ENCODE measurements at regions not wholly inside any gene's neighbourhood (a gene's known extent, or its start where the extent isn't known, plus 50 kb on each side); places are given as distances from the start of the nearest gene placed in this dataset.
"Not testable (repeated sequence)": the region's sequence is repeated elsewhere in the genome, so short reads cannot be mapped to it uniquely, and the experiment has no call there.

GRCh38 chr13:18643644-18644172, 537.9 kb downstream of the TUBA3C start:
- not testable (repeated sequence) for H3K4me3 ChIP-seq (ENCODE audit: low read length in 2 of 2); H3K27ac ChIP-seq (ENCODE audit: low read depth in 1 of 2, low read length in 1 of 2); H3K36me3 ChIP-seq (ENCODE audit: control insufficient read depth in 2 of 2, insufficient read depth in 2 of 2, low read length in 1 of 2); H3K27me3 ChIP-seq (ENCODE audit: control insufficient read depth in 2 of 2, insufficient read depth in 1 of 2, low read length in 1 of 2); H3K9me3 ChIP-seq (ENCODE audit: control insufficient read depth in 2 of 2, insufficient read depth in 1 of 2, low read length in 1 of 2); H3K4me1 ChIP-seq (ENCODE audit: control insufficient read depth in 2 of 2, insufficient read depth in 2 of 2, low read length in 2 of 2); DNase-seq (ENCODE audit: low read depth in 6 of 9, low spot score in 9 of 9)
- 36% methylated on average over 8 of the region's 8 CpGs for WGBS

GRCh38 chr13:18628928-18629327, 552.7 kb downstream of the TUBA3C start:
- H3K4me3 ChIP-seq (ENCODE audit: low read length in 2 of 2); H3K9me3 ChIP-seq (ENCODE audit: control insufficient read depth in 2 of 2, insufficient read depth in 1 of 2, low read length in 1 of 2); H3K27ac ChIP-seq (ENCODE audit: low read depth in 1 of 2, low read length in 1 of 2); H3K27me3 ChIP-seq (ENCODE audit: control insufficient read depth in 2 of 2, insufficient read depth in 1 of 2, low read length in 1 of 2); DNase-seq (ENCODE audit: low read depth in 6 of 9, low spot score in 9 of 9); H3K4me1 ChIP-seq (ENCODE audit: control insufficient read depth in 2 of 2, insufficient read depth in 2 of 2, low read length in 2 of 2); H3K36me3 ChIP-seq (ENCODE audit: control insufficient read depth in 2 of 2, insufficient read depth in 2 of 2, low read length in 1 of 2): not testable (repeated sequence)
- WGBS: 58% methylated on average over 24 of the region's 31 CpGs

DNA sequence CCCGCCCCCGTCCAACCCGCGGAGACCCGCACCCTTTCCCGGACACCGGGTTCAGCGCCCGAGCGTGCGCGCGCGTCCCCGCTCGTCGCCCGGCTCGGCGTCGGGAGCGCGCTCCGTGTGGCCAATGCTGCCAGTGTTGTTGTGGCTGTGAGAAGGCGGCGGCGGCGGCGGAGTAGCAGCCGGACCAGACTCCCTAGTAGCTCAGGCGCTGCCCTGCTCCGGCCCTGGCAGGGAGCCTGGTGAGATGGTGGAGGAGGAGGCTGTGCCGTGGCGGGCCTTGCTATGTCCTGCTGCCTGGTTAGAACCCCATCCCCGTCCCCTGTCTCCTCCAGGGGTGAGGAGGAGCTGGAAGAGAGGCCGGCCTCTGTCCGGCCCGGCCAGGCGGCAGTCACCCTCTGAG, 553.2 kb downstream of the TUBA3C start:
- DNase-seq (ENCODE audit: low read depth in 6 of 9, low spot score in 9 of 9): no peak

DNA sequence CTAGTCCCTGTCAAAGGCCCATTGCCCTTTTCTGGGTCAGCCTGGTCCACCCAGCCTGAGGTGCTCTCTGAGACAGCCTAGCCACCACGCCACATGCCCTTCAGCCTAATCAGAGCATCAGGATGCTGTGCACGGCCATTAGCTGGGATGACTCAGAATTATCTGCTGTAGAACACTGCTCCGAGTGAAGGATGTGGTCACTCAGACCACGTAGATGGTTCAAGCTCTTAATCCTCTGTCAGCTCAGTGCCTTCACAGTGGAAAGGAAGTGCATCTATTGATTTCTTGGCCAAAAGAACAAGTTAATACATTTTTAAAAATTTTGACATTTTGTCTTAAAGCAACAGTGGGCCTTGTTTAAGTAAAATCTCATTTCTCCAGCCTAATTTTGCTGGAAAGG, 557.6 kb downstream of the TUBA3C start:
- not testable (repeated sequence) for H3K9me3 ChIP-seq (ENCODE audit: control insufficient read depth in 2 of 2, insufficient read depth in 1 of 2, low read length in 1 of 2); H3K36me3 ChIP-seq (ENCODE audit: control insufficient read depth in 2 of 2, insufficient read depth in 2 of 2, low read length in 1 of 2)
- WGBS: 73% methylated on average over 4 of the region's 4 CpGs

More for the DNA sequence above, 553.2 kb downstream of the TUBA3C start:
- Histone ChIP-seq H3K36me3 (ENCODE audit: control insufficient read depth in 2 of 2, insufficient read depth in 2 of 2, low read length in 1 of 2) (no peaks in the 10 kb centered on the region), H3K27ac (ENCODE audit: low read depth in 1 of 2, low read length in 1 of 2) (no peak overlapping the region), H3K4me1 (ENCODE audit: control insufficient read depth in 2 of 2, insufficient read depth in 2 of 2, low read length in 2 of 2) (no peaks in the 10 kb centered on the region), H3K27me3 (ENCODE audit: control insufficient read depth in 2 of 2, insufficient read depth in 1 of 2, low read length in 1 of 2) (no peaks in the 10 kb centered on the region), H3K9me3 (ENCODE audit: control insufficient read depth in 2 of 2, insufficient read depth in 1 of 2, low read length in 1 of 2) (no peaks in the 10 kb centered on the region), H3K4me3 (ENCODE audit: low read length in 2 of 2) (no peak overlapping the region)
- 63% methylated on average over 39 of the region's 39 CpGs for WGBS

GRCh38 chr13:18618442-18618841, 563.2 kb downstream of the TUBA3C start:
- H3K36me3 ChIP-seq (ENCODE audit: control insufficient read depth in 2 of 2, insufficient read depth in 2 of 2, low read length in 1 of 2); H3K4me1 ChIP-seq (ENCODE audit: control insufficient read depth in 2 of 2, insufficient read depth in 2 of 2, low read length in 2 of 2); DNase-seq (ENCODE audit: low read depth in 6 of 9, low spot score in 9 of 9); H3K27me3 ChIP-seq (ENCODE audit: control insufficient read depth in 2 of 2, insufficient read depth in 1 of 2, low read length in 1 of 2); H3K4me3 ChIP-seq (ENCODE audit: low read length in 2 of 2); H3K27ac ChIP-seq (ENCODE audit: low read depth in 1 of 2, low read length in 1 of 2); H3K9me3 ChIP-seq (ENCODE audit: control insufficient read depth in 2 of 2, insufficient read depth in 1 of 2, low read length in 1 of 2): not testable (repeated sequence)
- WGBS: 80% methylated on average over 4 of the region's 4 CpGs

More for the DNA sequence above, 557.6 kb downstream of the TUBA3C start:
- not testable (repeated sequence) for H3K4me3 ChIP-seq (ENCODE audit: low read length in 2 of 2); H3K4me1 ChIP-seq (ENCODE audit: control insufficient read depth in 2 of 2, insufficient read depth in 2 of 2, low read length in 2 of 2); H3K27me3 ChIP-seq (ENCODE audit: control insufficient read depth in 2 of 2, insufficient read depth in 1 of 2, low read length in 1 of 2); H3K27ac ChIP-seq (ENCODE audit: low read depth in 1 of 2, low read length in 1 of 2); DNase-seq (ENCODE audit: low read depth in 6 of 9, low spot score in 9 of 9)

GRCh38 chr13:18610476-18610875, 571.1 kb downstream of the TUBA3C start:
- not testable (repeated sequence) for H3K4me3 ChIP-seq (ENCODE audit: low read length in 2 of 2); H3K27me3 ChIP-seq (ENCODE audit: control insufficient read depth in 2 of 2, insufficient read depth in 1 of 2, low read length in 1 of 2); H3K9me3 ChIP-seq (ENCODE audit: control insufficient read depth in 2 of 2, insufficient read depth in 1 of 2, low read length in 1 of 2); H3K36me3 ChIP-seq (ENCODE audit: control insufficient read depth in 2 of 2, insufficient read depth in 2 of 2, low read length in 1 of 2); DNase-seq (ENCODE audit: low read depth in 6 of 9, low spot score in 9 of 9); H3K27ac ChIP-seq (ENCODE audit: low read depth in 1 of 2, low read length in 1 of 2); H3K4me1 ChIP-seq (ENCODE audit: control insufficient read depth in 2 of 2, insufficient read depth in 2 of 2, low read length in 2 of 2)
- WGBS: 84% methylated on average over 12 of the region's 14 CpGs

DNA sequence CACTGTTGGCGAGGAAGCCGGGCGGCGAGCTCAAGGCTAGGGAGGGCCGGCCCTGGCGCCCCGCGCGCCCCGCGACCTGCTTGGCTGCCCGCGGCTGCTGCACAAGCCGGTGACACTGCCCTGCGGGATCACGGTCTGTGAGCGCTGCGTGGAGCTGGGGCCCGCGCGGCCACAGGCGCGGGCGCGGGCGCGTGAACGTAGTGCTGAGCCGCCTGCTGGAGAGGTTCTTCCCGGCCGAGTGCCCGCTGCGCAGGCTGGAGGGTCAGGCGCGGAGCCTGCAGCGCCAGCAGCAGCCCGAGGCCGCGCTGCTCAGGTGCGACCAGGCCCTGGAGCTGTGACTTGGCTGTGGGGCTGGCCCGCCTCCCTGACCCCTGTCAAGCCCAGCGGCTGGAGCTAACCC, 572.3 kb downstream of the TUBA3C start:
- not testable (repeated sequence) for H3K27me3 ChIP-seq (ENCODE audit: control insufficient read depth in 2 of 2, insufficient read depth in 1 of 2, low read length in 1 of 2); H3K4me3 ChIP-seq (ENCODE audit: low read length in 2 of 2); H3K27ac ChIP-seq (ENCODE audit: low read depth in 1 of 2, low read length in 1 of 2); DNase-seq (ENCODE audit: low read depth in 6 of 9, low spot score in 9 of 9); H3K9me3 ChIP-seq (ENCODE audit: control insufficient read depth in 2 of 2, insufficient read depth in 1 of 2, low read length in 1 of 2); H3K4me1 ChIP-seq (ENCODE audit: control insufficient read depth in 2 of 2, insufficient read depth in 2 of 2, low read length in 2 of 2); H3K36me3 ChIP-seq (ENCODE audit: control insufficient read depth in 2 of 2, insufficient read depth in 2 of 2, low read length in 1 of 2)
- WGBS: 61% methylated on average over 39 of the region's 42 CpGs

GRCh38 chr13:18608851-18609250, 572.8 kb downstream of the TUBA3C start:
- not testable (repeated sequence) for H3K9me3 ChIP-seq (ENCODE audit: control insufficient read depth in 2 of 2, insufficient read depth in 1 of 2, low read length in 1 of 2); H3K27me3 ChIP-seq (ENCODE audit: control insufficient read depth in 2 of 2, insufficient read depth in 1 of 2, low read length in 1 of 2); H3K4me3 ChIP-seq (ENCODE audit: low read length in 2 of 2); H3K36me3 ChIP-seq (ENCODE audit: control insufficient read depth in 2 of 2, insufficient read depth in 2 of 2, low read length in 1 of 2); DNase-seq (ENCODE audit: low read depth in 6 of 9, low spot score in 9 of 9); H3K4me1 ChIP-seq (ENCODE audit: control insufficient read depth in 2 of 2, insufficient read depth in 2 of 2, low read length in 2 of 2); H3K27ac ChIP-seq (ENCODE audit: low read depth in 1 of 2, low read length in 1 of 2)
- 64% methylated on average over 30 of the region's 40 CpGs for WGBS

DNA sequence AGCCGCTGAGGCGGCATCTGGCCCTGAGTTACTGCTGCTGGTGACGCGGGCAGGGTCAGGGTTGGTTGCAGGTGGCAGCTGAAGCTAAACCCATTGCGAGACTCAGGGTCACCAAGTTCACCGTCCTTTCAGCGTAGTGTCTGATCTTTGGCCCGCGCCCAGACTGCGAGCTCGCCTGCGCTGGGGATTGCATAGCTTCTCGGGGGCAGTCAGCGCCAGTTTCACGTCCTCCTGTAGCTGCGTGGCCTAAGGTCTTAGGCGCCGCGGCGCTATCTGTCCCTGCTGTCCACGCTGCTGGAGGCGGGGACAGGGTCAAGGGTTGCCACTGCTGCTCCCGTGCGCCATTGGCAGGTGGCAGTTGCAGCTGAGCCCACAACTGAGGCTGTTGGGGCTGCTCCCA, 581.3 kb downstream of the TUBA3C start:
- H3K4me1 ChIP-seq (ENCODE audit: control insufficient read depth in 2 of 2, insufficient read depth in 2 of 2, low read length in 2 of 2); DNase-seq (ENCODE audit: low read depth in 6 of 9, low spot score in 9 of 9); H3K36me3 ChIP-seq (ENCODE audit: control insufficient read depth in 2 of 2, insufficient read depth in 2 of 2, low read length in 1 of 2); H3K27ac ChIP-seq (ENCODE audit: low read depth in 1 of 2, low read length in 1 of 2); H3K27me3 ChIP-seq (ENCODE audit: control insufficient read depth in 2 of 2, insufficient read depth in 1 of 2, low read length in 1 of 2); H3K4me3 ChIP-seq (ENCODE audit: low read length in 2 of 2): not testable (repeated sequence)
- 77% methylated on average over 18 of the region's 24 CpGs for WGBS
- peaks cover 2 to 12% of the 10 kb centered on the region in 2 donors for H3K9me3 ChIP-seq (ENCODE audit: control insufficient read depth in 2 of 2, insufficient read depth in 1 of 2, low read length in 1 of 2)

GRCh38 chr13:18599791-18600211, 581.8 kb downstream of the TUBA3C start:
- not testable (repeated sequence) for H3K4me3 ChIP-seq (ENCODE audit: low read length in 2 of 2); DNase-seq (ENCODE audit: low read depth in 6 of 9, low spot score in 9 of 9); H3K27me3 ChIP-seq (ENCODE audit: control insufficient read depth in 2 of 2, insufficient read depth in 1 of 2, low read length in 1 of 2); H3K36me3 ChIP-seq (ENCODE audit: control insufficient read depth in 2 of 2, insufficient read depth in 2 of 2, low read length in 1 of 2); H3K27ac ChIP-seq (ENCODE audit: low read depth in 1 of 2, low read length in 1 of 2); H3K4me1 ChIP-seq (ENCODE audit: control insufficient read depth in 2 of 2, insufficient read depth in 2 of 2, low read length in 2 of 2)
- peaks cover 2 to 12% of the 10 kb centered on the region in 2 donors for H3K9me3 ChIP-seq (ENCODE audit: control insufficient read depth in 2 of 2, insufficient read depth in 1 of 2, low read length in 1 of 2)
- 53% methylated on average over 25 of the region's 25 CpGs for WGBS

All from thymus (tissue), 11 donors.